RWPE1 (cell line): ENCODE measurements at regions not wholly inside any gene's neighbourhood (a gene's known extent, or its start where the extent isn't known, plus 50 kb on each side); places are given as distances from the start of the nearest gene placed in this dataset.

ENCODE experiments used
- CTCF ChIA-PET: fragments of 350-600 bp; sonication (Branson Sonifier 250); formaldehyde crosslinking; extraction: SDS; loops from one replicate; lab custom pipeline; 2021; lab: Yijun Ruan, JAX
- POLR2A ChIA-PET: fragments of 400-600 bp; formaldehyde crosslinking; extraction: SDS; loops from one replicate; lab custom pipeline; 2020; ENCODE audit warnings: antibody characterized with exemption; ENCODE audit not compliant: low non-redundant PET; lab: Yijun Ruan, JAX
- DNase-seq: peaks from one replicate; pipeline ENCODE4 v3.0.0; 2012; ENCODE audit warnings: low spot score
- H3K27ac ChIP-seq: fragments of 450-650 bp; 2 replicates; pipeline ENCODE4 v1.5.1; 2017
- TF ChIP-seq, protein P1 (sequence below): fragments of 450-650 bp; conservative IDR thresholded peaks from 2 replicates; pipeline ENCODE4 v1.5.1; 2017; ENCODE audit warnings: low read depth, mild to moderate bottlenecking

DNA sequence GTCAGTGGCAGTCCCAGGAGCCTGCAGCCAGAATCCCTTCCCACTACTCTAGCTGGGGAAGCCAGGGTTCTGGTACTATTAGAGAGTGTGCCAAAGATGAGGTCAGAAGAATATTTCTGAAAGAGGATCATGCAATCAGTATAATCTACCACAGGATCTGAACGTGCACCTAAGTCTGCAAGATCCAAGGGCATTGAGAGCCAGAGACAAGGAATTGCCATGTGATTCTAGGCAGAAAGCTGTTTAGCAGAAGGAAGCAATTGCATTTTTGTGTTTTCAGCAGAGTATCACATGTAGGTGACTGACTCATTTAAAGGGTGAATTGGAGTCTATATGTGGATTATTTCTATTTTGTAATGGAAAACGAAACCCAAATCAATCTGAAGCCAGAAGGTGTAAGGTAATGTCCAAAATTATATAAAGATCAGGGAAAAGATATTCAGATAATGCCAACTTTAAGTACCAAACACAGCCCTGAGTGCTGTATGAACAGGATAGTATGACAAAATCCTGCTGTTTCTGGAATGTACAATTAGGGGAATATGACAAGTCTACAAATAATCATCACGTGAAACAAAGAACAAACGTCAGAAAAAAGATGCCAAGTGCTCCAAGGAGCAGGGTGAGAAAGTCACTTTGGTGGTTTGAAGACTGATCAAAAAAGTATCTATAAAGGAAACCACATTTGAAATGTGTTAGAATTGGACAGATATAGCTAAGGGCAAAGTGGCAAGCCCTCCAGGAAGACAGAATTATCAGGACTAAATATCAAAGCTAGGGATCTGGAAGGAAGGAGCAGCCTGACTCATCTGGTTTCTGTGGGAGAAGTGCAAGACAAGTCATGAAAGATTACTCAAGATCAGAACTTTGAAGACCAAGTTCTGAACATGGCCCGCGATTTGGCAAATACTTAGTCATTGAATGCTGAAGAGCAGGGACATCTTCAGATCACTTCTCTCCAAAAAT, 1036.6 kb downstream of the NTRK3 start:
- H3K27ac ChIP-seq, result no peak overlapping the region
- ChIA-PET POLR2A (no interaction called here), CTCF (no interaction called here)
- DNase-seq, result peak; percentile 32
- TF ChIP-seq, protein P1, sequence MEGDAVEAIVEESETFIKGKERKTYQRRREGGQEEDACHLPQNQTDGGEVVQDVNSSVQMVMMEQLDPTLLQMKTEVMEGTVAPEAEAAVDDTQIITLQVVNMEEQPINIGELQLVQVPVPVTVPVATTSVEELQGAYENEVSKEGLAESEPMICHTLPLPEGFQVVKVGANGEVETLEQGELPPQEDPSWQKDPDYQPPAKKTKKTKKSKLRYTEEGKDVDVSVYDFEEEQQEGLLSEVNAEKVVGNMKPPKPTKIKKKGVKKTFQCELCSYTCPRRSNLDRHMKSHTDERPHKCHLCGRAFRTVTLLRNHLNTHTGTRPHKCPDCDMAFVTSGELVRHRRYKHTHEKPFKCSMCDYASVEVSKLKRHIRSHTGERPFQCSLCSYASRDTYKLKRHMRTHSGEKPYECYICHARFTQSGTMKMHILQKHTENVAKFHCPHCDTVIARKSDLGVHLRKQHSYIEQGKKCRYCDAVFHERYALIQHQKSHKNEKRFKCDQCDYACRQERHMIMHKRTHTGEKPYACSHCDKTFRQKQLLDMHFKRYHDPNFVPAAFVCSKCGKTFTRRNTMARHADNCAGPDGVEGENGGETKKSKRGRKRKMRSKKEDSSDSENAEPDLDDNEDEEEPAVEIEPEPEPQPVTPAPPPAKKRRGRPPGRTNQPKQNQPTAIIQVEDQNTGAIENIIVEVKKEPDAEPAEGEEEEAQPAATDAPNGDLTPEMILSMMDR, result no peak

DNA sequence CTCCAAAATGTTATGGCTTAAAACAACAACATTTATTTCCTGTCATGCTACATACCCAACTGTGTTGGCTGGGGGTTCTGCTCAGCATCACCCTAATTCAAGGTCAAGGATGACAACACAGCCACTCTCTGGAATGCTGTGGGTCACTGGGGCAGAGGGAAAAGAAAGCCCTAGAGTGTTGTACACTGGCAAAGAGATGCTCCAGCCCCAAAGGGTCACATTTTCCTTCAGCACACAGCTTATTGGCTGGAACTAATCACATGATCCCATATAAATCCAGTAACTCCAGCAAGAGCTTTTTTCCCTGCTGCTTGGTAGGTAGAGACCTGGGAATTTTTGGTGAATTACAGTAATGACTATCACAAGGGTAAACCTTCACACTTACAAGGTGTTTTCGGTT, 1041.4 kb downstream of the NTRK3 start:
- ChIA-PET CTCF (interaction anchor here (0.6 kb wide), 1 partner anchor 157 kb away, joined by 3 read pairs; no protein-coding TSS in a partner anchor), POLR2A (no interaction called here)

DNA sequence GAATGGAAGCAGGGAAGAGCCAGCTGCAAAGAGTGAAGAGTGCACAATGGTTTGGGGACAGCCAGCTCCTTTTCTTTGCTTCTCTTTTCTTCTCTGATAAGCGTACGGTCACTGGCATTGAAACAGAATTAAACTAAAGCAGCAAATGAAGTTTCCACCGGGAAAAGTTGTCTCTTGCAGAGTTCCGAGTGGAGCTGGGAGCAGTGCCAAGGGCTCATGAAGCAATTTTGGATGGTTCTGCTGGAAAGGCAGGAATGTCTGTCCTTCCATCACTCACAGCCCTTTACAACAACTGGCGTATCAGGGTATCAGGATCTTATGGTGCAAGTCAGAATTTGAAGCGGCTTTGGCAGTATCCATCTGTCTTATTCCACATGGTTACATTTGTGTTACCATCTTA, 1042.9 kb downstream of the NTRK3 start:
- ChIA-PET CTCF (no interaction called here), POLR2A (no interaction called here)
- no peak for DNase-seq
- H3K27ac ChIP-seq, result no peak overlapping the region
- TF ChIP-seq, protein P1, result no peak

More for the DNA sequence above, 1041.4 kb downstream of the NTRK3 start:
- H3K27ac ChIP-seq, result no peak overlapping the region
- TF ChIP-seq, protein P1, result no peak
- DNase-seq, result no peak

DNA sequence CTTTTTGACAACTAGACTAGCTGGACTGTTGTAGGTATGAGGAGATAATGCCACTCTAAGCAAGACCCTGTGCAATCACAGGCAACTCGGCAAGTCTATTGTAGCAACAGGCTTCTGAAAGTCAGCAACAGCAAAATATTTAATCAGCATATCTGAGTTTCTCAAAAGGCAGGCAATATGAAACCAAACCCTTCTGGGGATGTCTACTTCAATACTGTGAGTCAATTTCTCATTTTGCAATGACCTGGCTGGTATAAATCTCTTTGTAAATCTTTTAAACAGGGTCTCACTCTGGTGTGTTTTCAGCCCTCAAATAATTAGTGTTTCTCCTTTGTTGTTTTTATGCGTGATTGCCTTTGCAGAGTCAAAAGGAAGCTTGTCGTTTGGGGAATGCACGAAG, 1044.5 kb downstream of the NTRK3 start:
- CTCF ChIA-PET, result no interaction called here
- H3K27ac ChIP-seq, result no peak overlapping the region
- POLR2A ChIA-PET, result no interaction called here
- DNase-seq, result no peak
- TF ChIP-seq, protein P1, result no peak

DNA sequence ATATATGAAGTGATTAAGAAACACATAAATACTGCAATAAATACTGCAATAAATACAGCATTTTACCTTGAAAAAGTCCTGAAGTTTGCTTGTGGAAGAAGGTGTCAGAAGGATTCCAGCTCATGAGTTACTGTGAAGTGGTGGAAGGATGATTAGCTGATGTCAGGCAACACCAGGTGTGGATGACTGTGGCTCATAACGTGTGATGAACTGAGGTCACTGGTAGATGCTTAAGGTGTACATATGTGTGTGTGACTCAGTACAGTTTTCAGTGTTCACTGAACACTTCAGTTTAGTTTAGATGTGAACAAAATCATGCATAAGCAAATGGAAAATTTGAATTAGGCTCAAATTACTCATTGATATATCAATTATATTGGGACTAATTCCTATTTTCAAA, 1045.0 kb downstream of the NTRK3 start:
- no peak overlapping the region for H3K27ac ChIP-seq
- DNase-seq, result no peak
- TF ChIP-seq, protein P1, result no peak
- POLR2A ChIA-PET, result no interaction called here
- CTCF ChIA-PET, result no interaction called here

DNA sequence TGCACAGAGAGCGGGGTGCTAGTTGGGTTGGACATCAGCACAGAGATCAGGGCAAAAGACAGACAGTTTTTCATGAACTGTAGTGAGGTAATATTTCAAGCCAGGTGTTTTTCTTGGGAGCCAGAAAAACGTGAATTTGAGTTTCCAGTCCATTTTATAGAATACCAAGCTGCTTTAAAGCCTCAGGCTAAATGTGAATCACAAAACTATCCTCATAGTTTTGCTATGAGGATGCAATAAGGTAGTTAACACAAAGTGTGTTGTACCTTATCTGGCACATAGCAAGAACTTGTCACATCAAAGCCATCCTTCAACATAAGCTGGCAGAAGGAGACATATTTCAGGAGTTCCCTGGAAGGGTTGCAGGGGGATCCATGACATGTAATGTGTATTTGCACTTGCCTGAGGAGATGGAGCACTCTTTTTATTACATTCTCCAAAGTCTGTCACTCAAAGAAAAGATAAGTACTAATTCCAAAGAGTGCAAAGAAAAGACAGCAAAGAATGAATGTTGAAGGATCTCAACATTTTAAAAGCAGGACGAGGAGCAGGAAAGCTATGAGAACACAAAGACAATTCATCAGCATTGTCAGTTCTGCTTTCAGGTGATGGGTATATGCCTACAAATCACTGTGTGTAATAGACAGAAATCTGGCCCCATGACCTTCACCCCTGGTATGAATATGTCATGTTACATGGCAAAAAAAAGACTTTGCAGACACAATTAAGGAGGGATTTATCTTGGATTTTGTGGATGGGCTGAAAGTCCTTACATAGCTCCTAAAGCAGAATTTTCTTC, 1046.4 kb downstream of the NTRK3 start:
- DNase-seq, result peak; percentile 11
- TF ChIP-seq, protein P1, result no peak
- CTCF ChIA-PET, result no interaction called here
- POLR2A ChIA-PET, result no interaction called here
- no peak overlapping the region for H3K27ac ChIP-seq
